CD14-positive monocyte (primary cell): ENCODE measurements at regions not wholly inside any gene's neighbourhood (a gene's known extent, or its start where the extent isn't known, plus 50 kb on each side); places are given as distances from the start of the nearest gene placed in this dataset.

ENCODE experiments used
- DNase-seq, 3 donors: peaks; one replicate each; pipeline ENCODE4 v3.0.0-alpha.2; 2011 to 2022
- H2AFZ ChIP-seq: 2 replicates; pipeline ENCODE4 v1.6.0; 2012; ENCODE audit warnings: mild to moderate bottlenecking, low read depth, low read length, inconsistent platforms; ENCODE audit not compliant: insufficient read depth, poor library complexity, severe bottlenecking
- H3K27ac ChIP-seq, 2 donors: 1 replicate in 1 of 2; 2 replicates in 1 of 2; pipeline ENCODE4 v1.5.1; 2012 to 2013; ENCODE audit warnings: low read length in 2 of 2, control low read depth in 1 of 2, inconsistent platforms in 1 of 2, low read depth in 1 of 2, mild to moderate bottlenecking in 1 of 2
- H3K27me3 ChIP-seq, 2 donors: one replicate each; pipeline versions ENCODE4 v1.6.0 to v1.6.1; 2011 to 2013; ENCODE audit warnings: low read length in 2 of 2; ENCODE audit not compliant: control insufficient read depth in 2 of 2, insufficient read depth in 2 of 2
- H3K36me3 ChIP-seq, 2 donors: replicated peaks in 1 of 2; 1 replicate in 1 of 2; 2 replicates in 1 of 2; pipeline versions ENCODE4 v1.5.1 to v1.6.1; 2012 to 2013; ENCODE audit warnings: low read length in 2 of 2, control low read depth in 1 of 2, inconsistent platforms in 1 of 2, mild to moderate bottlenecking in 1 of 2; ENCODE audit not compliant: insufficient read depth in 2 of 2, control insufficient read depth in 1 of 2
- H3K4me1 ChIP-seq, 2 donors: 1 replicate in 1 of 2; 2 replicates in 1 of 2; pipeline versions ENCODE4 v1.5.1 to v1.6.1; 2012 to 2013; ENCODE audit warnings: low read length in 2 of 2, control low read depth in 1 of 2, inconsistent platforms in 1 of 2, mild to moderate bottlenecking in 1 of 2, moderate library complexity in 1 of 2; ENCODE audit not compliant: insufficient read depth in 2 of 2, control insufficient read depth in 1 of 2
- H3K4me2 ChIP-seq: replicated peaks from 2 replicates; pipeline ENCODE3; 2012; ENCODE audit warnings: low read length, moderate library complexity, mild to moderate bottlenecking; ENCODE audit not compliant: poor library complexity, severe bottlenecking; ENCODE audit errors: extremely low read depth
- H3K4me3 ChIP-seq, 3 experiments: fragments of 200-600 bp in 1 of 3; sonication (generic) in 1 of 3; replicated peaks in 1 of 3; 1 replicate in 2 of 3; 2 replicates in 1 of 3; pipeline ENCODE4 v1.5.1; 2011 to 2013; ENCODE audit warnings: low read length in 3 of 3, mild to moderate bottlenecking in 3 of 3, control low read depth in 2 of 3, low read depth in 2 of 3, inconsistent platforms in 1 of 3, moderate library complexity in 1 of 3
- H3K79me2 ChIP-seq: 2 replicates; pipeline ENCODE4 v1.6.0; 2012; ENCODE audit warnings: mild to moderate bottlenecking, control low read depth, inconsistent platforms, low read length, moderate library complexity; ENCODE audit not compliant: insufficient read depth
- H3K9ac ChIP-seq: 2 replicates; pipeline ENCODE4 v1.6.0; 2017; ENCODE audit warnings: low read length, mild to moderate bottlenecking; ENCODE audit not compliant: insufficient read depth, poor library complexity, severe bottlenecking
- H3K9me3 ChIP-seq, 2 donors: replicated peaks in 1 of 2; 1 replicate in 1 of 2; 2 replicates in 1 of 2; pipeline versions ENCODE4 v1.5.1 to v1.6.1; 2012 to 2013; ENCODE audit warnings: low read length in 2 of 2, control low read depth in 1 of 2; ENCODE audit not compliant: control insufficient read depth in 1 of 2, insufficient read depth in 1 of 2
- H4K20me1 ChIP-seq: 2 replicates; pipeline ENCODE4 v1.6.0; 2012; ENCODE audit warnings: mild to moderate bottlenecking, low read length, control low read depth, moderate library complexity; ENCODE audit not compliant: insufficient read depth
- H3K27ac Mint-ChIP-seq, 7 donors: one replicate each; pipeline ENCODE4 v1.8.0; 2020; ENCODE audit warnings: mild to moderate bottlenecking in 7 of 7, mixed read lengths in 7 of 7, moderate library complexity in 6 of 7, inconsistent platforms in 2 of 7
- H3K27me3 Mint-ChIP-seq, 3 donors: one replicate each; pipeline ENCODE4 v1.8.0; 2021 to 2022; ENCODE audit warnings: low read depth in 3 of 3, mild to moderate bottlenecking in 3 of 3, mixed read lengths in 3 of 3, moderate library complexity in 3 of 3, inconsistent platforms in 1 of 3
- H3K36me3 Mint-ChIP-seq, 2 donors: one replicate each; pipeline ENCODE4 v1.8.0; 2020; ENCODE audit warnings: mixed read lengths in 2 of 2, inconsistent platforms in 1 of 2, mild to moderate bottlenecking in 1 of 2
- H3K4me1 Mint-ChIP-seq: one replicate; pipeline ENCODE4 v1.8.0; 2020; ENCODE audit warnings: mild to moderate bottlenecking, mixed read lengths
- H3K4me3 Mint-ChIP-seq, 2 donors: one replicate each; pipeline ENCODE4 v1.8.0; 2020; ENCODE audit warnings: mild to moderate bottlenecking in 2 of 2, mixed read lengths in 2 of 2, moderate library complexity in 1 of 2
- H3K9me3 Mint-ChIP-seq, 7 donors: one replicate each; pipeline ENCODE4 v1.8.0; 2020 to 2022; ENCODE audit warnings: mixed read lengths in 7 of 7, mild to moderate bottlenecking in 6 of 7, moderate library complexity in 6 of 7, inconsistent platforms in 2 of 7
- CTCF ChIP-seq: fragments of 200-600 bp; IDR thresholded peaks from one replicate; pipeline ENCODE4 v1.8.0; 2022; ENCODE audit warnings: antibody characterized with exemption, mild to moderate bottlenecking
- WGBS: methylation state at CpG from one replicate; pipeline ENCODE4 v1.1.5; 2013; ENCODE audit warnings: missing lambda C conversion rate; ENCODE audit not compliant: insufficient coverage; 5-methylcytosine and 5-hydroxymethylcytosine counted together
- intact Hi-C, 2 donors: fragments of 100-400 bp; cut with micrococcal nuclease; formaldehyde crosslinking; loops; one replicate each; pipeline versions ENCODE4 v1.15.0 to v1.15.1; 2023

- peaks cover 0 to 5% of the 10 kb centered on the region in 2 donors for H3K4me1 ChIP-seq
- Mint-ChIP-seq H3K27ac (no peak overlapping the region), H3K4me3 (no peak overlapping the region), H3K9me3 (peaks cover 4 to 48% (median 21%) of the 10 kb centered on the region in 7 donors), H3K27me3 (no peaks in the 10 kb centered on the region), H3K36me3 (peaks cover 8 to 17% of the 10 kb centered on the region in 2 donors), H3K4me1 (peaks cover 5% of the 10 kb centered on the region)
- H3K4me2 ChIP-seq = no peak overlapping the region
- H4K20me1 ChIP-seq = no peaks in the 10 kb centered on the region
- no peak for TF ChIP-seq CTCF
- no peak overlapping the region for H2AFZ ChIP-seq
- no peak overlapping the region for H3K27ac ChIP-seq
- WGBS = 100% methylated on average over 4 of the region's 4 CpGs
- peaks cover 0 to 9% of the 10 kb centered on the region in 2 donors for H3K36me3 ChIP-seq
- no peak overlapping the region for H3K9ac ChIP-seq
- intact Hi-C loops = no loop called here
- DNase-seq = no peak
- H3K9me3 ChIP-seq = peaks cover 15 to 24% of the 10 kb centered on the region in 2 donors
- no peaks in the 10 kb centered on the region for H3K27me3 ChIP-seq
- no peaks in the 10 kb centered on the region for H3K79me2 ChIP-seq
- H3K4me3 ChIP-seq = no peak overlapping the region
These were observed 213.5 kb downstream of the CDH26 start for GRCh38 chr20:60171738-60172137.

GRCh38 chr20:60172346-60172984, 214.2 kb downstream of the CDH26 start:
- no peak overlapping the region for H3K4me3 Mint-ChIP-seq
- peaks cover 0 to 9% of the 10 kb centered on the region in 2 donors for H3K36me3 ChIP-seq
- H3K4me1 Mint-ChIP-seq = peaks cover 5% of the 10 kb centered on the region
- H3K27ac Mint-ChIP-seq = no peak overlapping the region
- no peaks in the 10 kb centered on the region for H3K79me2 ChIP-seq
- DNase-seq = no peak
- no peak overlapping the region for H3K4me2 ChIP-seq
- no peak overlapping the region for H3K4me3 ChIP-seq
- peaks cover 13 to 17% of the 10 kb centered on the region in 2 donors for H3K36me3 Mint-ChIP-seq
- intact Hi-C loops = no loop called here
- H3K27me3 Mint-ChIP-seq = peaks cover 0 to 2% (median 0%) of the 10 kb centered on the region in 3 donors
- H3K4me1 ChIP-seq = peaks cover 0 to 5% of the 10 kb centered on the region in 2 donors
- no peak overlapping the region for H2AFZ ChIP-seq
- 96% methylated on average over 3 of the region's 8 CpGs for WGBS
- no peaks in the 10 kb centered on the region for H3K27me3 ChIP-seq
- H4K20me1 ChIP-seq = no peaks in the 10 kb centered on the region
- no peak for TF ChIP-seq CTCF
- peaks cover 15 to 24% of the 10 kb centered on the region in 2 donors for H3K9me3 ChIP-seq
- no peak overlapping the region for H3K27ac ChIP-seq
- H3K9ac ChIP-seq = no peak overlapping the region
- H3K9me3 Mint-ChIP-seq = peaks cover 4 to 48% (median 21%) of the 10 kb centered on the region in 7 donors
